ENCODE measurements at regions not wholly inside any gene's neighbourhood (a gene's known extent, or its start where the extent isn't known, plus 50 kb on each side); places are given as distances from the start of the nearest gene placed in this dataset.

GRCh38 chr5:4410151-4410550 lies 730.0 kb upstream of the ADAMTS16 start:
- TF ChIP-seq CTCF (IDR thresholded peaks at IDR 0.05) (no peak), POLR2A (IDR thresholded peaks at IDR 0.05) (no peak), EP300 (IDR thresholded peaks at IDR 0.05) (no peak)
